HepG2 (cell line): ENCODE measurements at regions not wholly inside any gene's neighbourhood (a gene's known extent, or its start where the extent isn't known, plus 50 kb on each side); places are given as distances from the start of the nearest gene placed in this dataset.
A peak's percentile ranks its signal among the peaks of the same experiment; 100 is the strongest.

Experiments
- ATAC-seq: fragments of 200-7000 bp; cut with Tn5 transposase; 3 replicates; pipeline ENCODE4 v1.9.1; 2020; ENCODE audit warnings: mild to moderate bottlenecking, moderate library complexity
- BruUV-seq: library from RNA; stranded (reverse); fragments of 400-500 nt; replicated peaks from 2 replicates; lab custom pipeline; 2021; lab: Mats Ljungman, UMichigan
- CTCF ChIA-PET: fragments of 300-600 bp; formaldehyde crosslinking; extraction: SDS; loops from one replicate; lab custom pipeline; 2021; ENCODE audit warnings: low total read pairs, inconsistent platforms, low intra/inter-chr PET ratio; lab: Yijun Ruan, JAX
- POLR2A ChIA-PET: fragments of 350-600 bp; sonication (Branson Sonifier 250); formaldehyde crosslinking; loops from one replicate; lab custom pipeline; 2020; ENCODE audit warnings: antibody characterized with exemption, inconsistent platforms; lab: Yijun Ruan, JAX
- DNase-seq: peaks from one replicate; pipeline ENCODE4 v3.0.0-alpha.2; 2015; ENCODE audit warnings: low spot score
- FAIRE-seq: peaks from 3 replicates; lab custom pipeline; 2011; peaks lifted over from hg19 to GRCh38; lab: Jason Lieb, UNC
- H2AFZ ChIP-seq: one replicate; pipeline ENCODE4 v1.6.1; 2011; ENCODE audit warnings: low read length, inconsistent platforms
- H3K27ac ChIP-seq: fragments of 300-600 bp; 3 replicates; pipeline ENCODE4 v1.8.0; 2011; ENCODE audit warnings: mixed run types, mild to moderate bottlenecking, mixed read lengths, low read length, inconsistent platforms; ENCODE audit not compliant: insufficient read depth; ENCODE audit errors: extremely low read length
- H3K27me3 ChIP-seq, 2 experiments: fragments of 200-600 bp in 1 of 2; 2 replicates in 1 of 2; 3 replicates in 1 of 2; pipeline versions ENCODE4 v1.6.0 to v1.8.0; 2011; ENCODE audit warnings: low read length in 2 of 2, mild to moderate bottlenecking in 2 of 2, moderate library complexity in 2 of 2, inconsistent platforms in 1 of 2; ENCODE audit not compliant: insufficient read depth in 2 of 2, control insufficient read depth in 1 of 2
- H3K36me3 ChIP-seq, 2 experiments: fragments of 200-600 bp in 1 of 2; replicated peaks in 1 of 2; 2 replicates in 1 of 2; 3 replicates in 1 of 2; pipeline versions ENCODE4 v1.5.1 to v1.8.0; 2011; ENCODE audit warnings: low read length in 2 of 2, inconsistent platforms in 1 of 2; ENCODE audit not compliant: insufficient read depth in 2 of 2, control insufficient read depth in 1 of 2
- H3K4me1 ChIP-seq: 2 replicates; pipeline ENCODE4 v1.5.1; 2012; ENCODE audit warnings: low read length, inconsistent platforms; ENCODE audit not compliant: insufficient read depth
- H3K4me2 ChIP-seq: 2 replicates; pipeline ENCODE4 v1.6.0; 2011; ENCODE audit warnings: low read depth, low read length, inconsistent platforms
- H3K4me3 ChIP-seq, 3 experiments: fragments of 200-600 bp in 1 of 3; sonication (generic), shearing (Covaris generic) in 1 of 3; replicated peaks in 1 of 3; 2 replicates each; pipeline ENCODE4 v1.5.1; 2011 to 2016; ENCODE audit warnings: low read length in 3 of 3, inconsistent platforms in 2 of 3, low read depth in 2 of 3, mild to moderate bottlenecking in 2 of 3, control low read depth in 1 of 3, mixed read lengths in 1 of 3; ENCODE audit not compliant: insufficient read depth in 1 of 3
- H3K79me2 ChIP-seq: one replicate; pipeline ENCODE4 v1.6.1; 2011; ENCODE audit warnings: low read length, inconsistent platforms; ENCODE audit not compliant: insufficient read depth
- H3K9ac ChIP-seq: 2 replicates; pipeline ENCODE4 v1.6.0; 2011; ENCODE audit warnings: mild to moderate bottlenecking, low read depth, low read length, inconsistent platforms; ENCODE audit not compliant: insufficient read depth
- H3K9me3 ChIP-seq: 2 replicates; pipeline ENCODE4 v1.5.1; 2012; ENCODE audit warnings: mild to moderate bottlenecking, low read length
- H4K20me1 ChIP-seq: 2 replicates; pipeline ENCODE4 v1.6.0; 2011; ENCODE audit warnings: inconsistent platforms, mild to moderate bottlenecking, low read length, moderate library complexity; ENCODE audit not compliant: insufficient read depth
- ATF7 ChIP-seq, 2 experiments: fragments of 450-650 bp in 1 of 2; sonication (generic) in 1 of 2; formaldehyde crosslinking in 1 of 2; IDR thresholded peaks; 2 replicates each; pipeline versions ENCODE4 v1.4.0 to v1.6.1; 2016 to 2020; ENCODE audit warnings: antibody characterized with exemption in 1 of 2, mild to moderate bottlenecking in 1 of 2, missing genetic modification reagents in 1 of 2
- CEBPB ChIP-seq: IDR thresholded peaks from 2 replicates; pipeline ENCODE4 v1.6.1; 2011; ENCODE audit warnings: low read depth, low read length, improper control_type of control experiment, borderline replicate concordance
- DMAP1 ChIP-seq: IDR thresholded peaks from 2 replicates; pipeline ENCODE4 v1.6.1; 2016
- DNMT1 ChIP-seq: sonication (generic); formaldehyde crosslinking; IDR thresholded peaks from 2 replicates; pipeline ENCODE4 v1.5.1; 2020; ENCODE audit warnings: mild to moderate bottlenecking, missing genetic modification reagents
- EZH2 ChIP-seq: conservative IDR thresholded peaks from 2 replicates; pipeline ENCODE4 v1.6.1; 2012; ENCODE audit warnings: mild to moderate bottlenecking, low read depth, low read length, moderate library complexity
- FOXO1 ChIP-seq: sonication (generic); formaldehyde crosslinking; IDR thresholded peaks from 2 replicates; pipeline ENCODE4 v1.4.0; 2020; ENCODE audit warnings: missing genetic modification reagents
- HMGA1 ChIP-seq: sonication (generic); formaldehyde crosslinking; conservative IDR thresholded peaks from 2 replicates; pipeline ENCODE4 v1.4.0; 2020; ENCODE audit warnings: missing genetic modification reagents
- NFE2L2 ChIP-seq: fragments of 150-350 bp; IDR thresholded peaks from 2 replicates; pipeline ENCODE4 v1.6.1; 2014; ENCODE audit warnings: low read length
- ZFP36L2 ChIP-seq: sonication (generic); formaldehyde crosslinking; IDR thresholded peaks from 2 replicates; pipeline ENCODE4 v1.4.0; 2020; ENCODE audit warnings: missing genetic modification reagents
- ZNF10 ChIP-seq: sonication (generic); formaldehyde crosslinking; IDR thresholded peaks from 2 replicates; pipeline ENCODE4 v1.4.0; 2020; ENCODE audit warnings: mild to moderate bottlenecking, low read depth, missing genetic modification reagents, borderline replicate concordance
- ZNF432 ChIP-seq: sonication (generic); formaldehyde crosslinking; IDR thresholded peaks from 2 replicates; pipeline ENCODE4 v1.5.0; 2020; ENCODE audit warnings: missing genetic modification reagents, mild to moderate bottlenecking, borderline replicate concordance
- ZNF546 ChIP-seq: sonication (generic); formaldehyde crosslinking; conservative IDR thresholded peaks from 2 replicates; pipeline ENCODE4 v1.8.1; 2023; ENCODE audit warnings: mild to moderate bottlenecking, missing genetic modification reagents
- ZNF562 ChIP-seq: sonication (generic); formaldehyde crosslinking; IDR thresholded peaks from 2 replicates; pipeline ENCODE4 v1.8.0; 2022; ENCODE audit warnings: missing genetic modification reagents, borderline replicate concordance
- ZNF672 ChIP-seq: sonication (generic); formaldehyde crosslinking; IDR thresholded peaks from 2 replicates; pipeline ENCODE4 v1.8.1; 2022; ENCODE audit warnings: missing genetic modification reagents
- WGBS: methylation state at CpG from one replicate; pipeline ENCODE4 v1.1.6; 2017; ENCODE audit warnings: low lambda C conversion rate; 5-methylcytosine and 5-hydroxymethylcytosine counted together
- in situ Hi-C: cut with HindIII; loops from 2 replicates; pipeline ENCODE4 v1.10.0; 2017; ENCODE audit warnings: low pct_unique_long_range_greater_than_20kb; ENCODE audit not compliant: extremely low pct_ligation_motif_present
- intact Hi-C: fragments of 100-400 bp; cut with micrococcal nuclease; formaldehyde crosslinking; loops from one replicate; pipeline ENCODE4 v1.10.0; 2022; ENCODE audit not compliant: unreplicated experiment

GRCh38 chr9:78585909-78586308 is 289.0 kb downstream of the PSAT1 start:
- ChIA-PET CTCF (no interaction called here), POLR2A (no interaction called here)
- TF ChIP-seq DNMT1, result no peak
- no peak for TF ChIP-seq ZNF672
- TF ChIP-seq ZNF562 (CRISPR knock-in tag), result no peak
- TF ChIP-seq HMGA1 (CRISPR knock-in tag), result no peak
- no peak for TF ChIP-seq DMAP1 (CRISPR knock-in tag)
- TF ChIP-seq FOXO1 (CRISPR knock-in tag), result no peak
- peak; percentile 63 for TF ChIP-seq CEBPB
- no peak for TF ChIP-seq ZFP36L2 (CRISPR knock-in tag)
- no peak for TF ChIP-seq ZNF432 (CRISPR knock-in tag)
- TF ChIP-seq ATF7 (IDR thresholded peaks at IDR 0.05), result peak; percentile 56; the same call in 1 of the 2 replicates
- no peak for TF ChIP-seq ATF7 (CRISPR knock-in tag; IDR thresholded peaks at IDR 0.05)
- no peak for TF ChIP-seq ZNF10 (CRISPR knock-in tag)
- TF ChIP-seq EZH2, result no peak
- TF ChIP-seq NFE2L2, result peak; percentile 20; the same call in 1 of the 2 replicates
- TF ChIP-seq ZNF546 (CRISPR knock-in tag), result no peak
- Histone ChIP-seq H4K20me1 (no peaks in the 10 kb centered on the region), H3K4me3 (no peak overlapping the region), H3K36me3 (no peaks in the 10 kb centered on the region), H3K4me1 (no peaks in the 10 kb centered on the region), H2AFZ (no peak overlapping the region), H3K79me2 (no peaks in the 10 kb centered on the region), H3K27ac (no peak overlapping the region), H3K9ac (no peak overlapping the region), H3K4me2 (no peak overlapping the region), H3K9me3 (no peaks in the 10 kb centered on the region), H3K27me3 (no peaks in the 10 kb centered on the region)
- no peak for DNase-seq
- BruUV-seq, result no TSS peak
- in situ Hi-C loops, result no loop called here
- ATAC-seq, result no peak
- WGBS, result 0% methylated on average over 1 of the region's 1 CpG
- intact Hi-C loops, result no loop called here
- FAIRE-seq, result no peak
